ENCODE measurements at regions not wholly inside any gene's neighbourhood (a gene's known extent, or its start where the extent isn't known, plus 50 kb on each side); places are given as distances from the start of the nearest gene placed in this dataset.

GRCh38 chr9:18233311-18233710, 240.6 kb upstream of the ADAMTSL1 start:
- TF ChIP-seq CTCF (IDR thresholded peaks at IDR 0.05) (no peak), POLR2A (IDR thresholded peaks at IDR 0.05; ENCODE audit: low read depth) (no peak), POLR2AphosphoS5 (IDR thresholded peaks at IDR 0.05) (no peak)
